ENCODE measurements at regions not wholly inside any gene's neighbourhood (a gene's known extent, or its start where the extent isn't known, plus 50 kb on each side); places are given as distances from the start of the nearest gene placed in this dataset.
"Not testable (repeated sequence)": the region's sequence is repeated elsewhere in the genome, so short reads cannot be mapped to it uniquely, and the experiment has no call there.

DNA sequence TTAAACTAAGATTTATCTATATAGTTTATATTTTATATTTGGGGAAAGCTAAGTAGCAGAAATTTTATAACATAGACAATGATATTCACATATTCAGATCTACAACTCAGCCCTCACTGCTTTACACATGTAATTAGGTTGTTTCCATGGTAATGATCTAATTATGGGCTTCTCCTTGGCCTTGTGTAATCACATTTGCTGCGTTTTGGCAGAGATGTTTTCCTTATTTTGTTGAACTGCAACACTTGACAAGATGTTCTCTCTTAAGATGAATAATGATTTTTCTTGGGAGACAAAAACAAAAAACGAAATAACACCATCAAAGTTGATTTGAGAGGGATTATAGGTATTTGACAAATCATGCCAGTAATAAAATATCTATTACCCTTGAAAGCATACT lies 635.6 kb upstream of the TBL1XR1 start:
- no peak for DNase-seq

DNA sequence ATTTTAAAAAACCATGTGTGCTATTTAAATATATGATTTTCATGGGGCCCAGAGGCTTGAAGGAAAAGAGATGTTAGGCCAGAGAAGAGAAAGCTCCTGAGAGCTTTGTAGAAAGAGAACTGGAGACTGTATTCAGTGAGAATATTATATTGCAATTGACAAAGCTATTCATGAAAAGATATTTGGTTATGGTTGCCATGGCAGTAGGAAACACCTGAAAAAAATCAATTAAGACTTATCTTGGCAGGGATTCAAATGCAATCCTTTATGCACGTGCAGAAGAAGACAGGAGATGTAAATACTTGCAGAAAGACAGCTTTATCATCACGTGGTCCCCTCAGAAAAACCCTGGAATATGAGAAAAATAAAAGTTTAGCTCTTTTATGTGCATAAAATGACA lies 636.0 kb upstream of the TBL1XR1 start:
- no peak for DNase-seq

DNA sequence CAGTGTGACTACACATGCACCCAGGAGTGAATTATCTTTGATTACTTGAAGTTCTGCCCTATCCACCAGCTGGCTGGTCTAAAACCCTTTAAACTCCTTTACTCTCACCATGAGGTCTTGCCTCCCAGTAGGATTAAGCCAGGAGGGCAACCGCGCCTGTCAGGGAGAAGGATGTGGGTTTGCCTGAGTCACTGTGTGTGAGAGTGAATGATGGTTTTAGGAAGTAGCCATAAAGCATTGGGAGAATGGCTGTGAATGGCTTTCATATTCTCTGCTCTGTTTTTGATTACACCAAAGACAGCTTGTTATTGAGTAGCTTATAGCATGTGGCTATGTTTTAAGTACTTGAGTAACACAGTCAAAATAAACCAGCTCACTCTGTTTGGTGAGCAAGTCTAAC lies 637.7 kb upstream of the TBL1XR1 start:
- DNase-seq: no peak

DNA sequence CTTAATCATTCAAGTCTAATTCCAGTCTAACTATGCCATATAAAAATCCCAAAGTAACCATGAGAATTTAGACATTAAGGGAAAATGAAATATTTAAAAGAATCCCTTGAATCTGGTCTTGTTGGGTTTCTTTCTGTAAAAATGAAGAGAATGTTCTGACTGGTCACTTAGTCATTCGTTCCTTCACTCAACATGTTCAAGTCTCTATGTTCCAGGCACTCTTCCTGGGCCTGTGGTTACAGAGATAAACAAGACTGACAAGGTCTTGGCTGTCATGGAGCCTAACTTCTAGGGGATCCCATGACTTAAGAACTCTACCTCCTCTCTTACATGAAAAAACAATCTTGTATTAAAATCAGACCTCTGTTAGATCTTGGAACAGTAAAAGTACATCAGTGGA lies 638.6 kb upstream of the TBL1XR1 start:
- no peak for DNase-seq

DNA sequence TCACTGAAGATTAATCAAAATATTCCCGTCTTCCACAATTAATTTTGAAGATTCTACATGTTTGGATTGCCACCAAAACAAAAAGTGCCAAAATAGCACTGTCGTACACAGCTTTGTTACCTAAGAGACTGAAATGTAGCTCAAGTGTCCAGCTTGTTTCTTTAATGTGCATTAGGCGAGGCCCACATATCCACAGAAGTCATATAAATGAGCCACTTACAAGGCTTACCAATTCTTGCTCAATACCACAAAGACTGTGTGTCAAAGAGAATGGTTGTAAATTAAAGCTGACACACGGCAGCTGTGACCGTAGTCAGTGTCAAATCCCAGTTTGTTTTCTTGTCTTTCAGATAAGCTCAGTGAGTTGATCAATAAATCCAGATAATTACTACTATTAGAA lies 639.4 kb upstream of the TBL1XR1 start:
- DNase-seq: no peak

DNA sequence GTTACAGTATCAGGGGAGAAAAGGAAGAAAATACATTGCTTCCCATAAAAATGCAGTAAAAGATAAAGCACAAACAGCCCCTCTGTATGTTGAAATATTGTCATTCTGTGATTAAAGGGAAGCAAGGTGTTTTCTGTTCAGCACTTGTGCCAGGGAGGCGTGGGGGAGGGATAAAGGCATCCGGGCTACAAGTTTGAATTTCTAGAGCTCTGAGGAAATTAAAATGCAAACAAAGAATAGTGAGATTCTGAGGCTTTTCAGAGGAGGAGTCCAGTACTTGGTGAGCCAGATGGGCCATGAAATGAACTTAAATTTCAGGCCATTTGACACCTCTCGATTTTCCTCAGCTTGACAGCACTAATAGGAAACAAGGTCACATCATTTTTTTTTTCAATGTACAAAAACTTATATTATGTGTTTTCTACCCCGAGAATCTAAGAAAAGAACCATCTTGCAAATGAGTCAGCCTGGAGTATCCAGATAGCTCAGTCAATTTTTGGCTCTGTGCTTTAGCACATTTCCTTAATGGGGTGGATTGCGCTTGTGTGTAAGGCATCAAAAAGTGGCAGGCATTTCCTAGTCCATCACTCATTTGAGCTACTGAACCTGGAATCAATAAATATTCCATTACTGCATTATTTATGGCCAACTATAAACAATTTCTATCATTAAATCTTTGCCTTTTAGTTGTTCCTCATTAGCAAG lies 640.8 kb upstream of the TBL1XR1 start:
- no peak for DNase-seq

DNA sequence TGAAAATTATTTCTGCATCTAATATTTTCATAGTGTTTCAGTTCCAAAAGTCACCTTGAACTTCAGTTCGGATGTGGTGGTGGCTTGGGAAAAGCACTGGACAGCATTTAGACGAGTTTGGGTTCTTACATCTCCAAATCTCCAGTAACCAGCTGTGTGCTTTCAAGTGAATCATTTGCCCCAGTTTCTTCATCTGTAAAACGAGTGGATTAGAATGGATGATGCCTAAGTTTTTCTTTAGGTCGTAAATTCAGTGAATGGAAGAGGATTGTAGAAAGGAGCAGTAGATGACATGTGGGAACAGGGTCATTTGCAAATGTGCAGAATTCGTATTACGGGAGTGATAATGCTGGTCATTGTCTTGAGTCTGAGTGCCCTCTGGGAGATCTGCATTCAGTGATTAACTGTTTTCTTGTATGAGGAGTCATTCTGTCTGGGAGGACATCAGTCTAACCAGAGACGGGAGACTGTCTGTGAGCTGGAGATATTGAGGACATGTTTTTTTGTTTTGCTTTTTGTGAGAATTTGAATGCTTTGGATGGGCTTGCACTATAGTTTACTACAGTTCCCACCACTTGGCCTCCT lies 641.6 kb upstream of the TBL1XR1 start:
- no peak for DNase-seq

DNA sequence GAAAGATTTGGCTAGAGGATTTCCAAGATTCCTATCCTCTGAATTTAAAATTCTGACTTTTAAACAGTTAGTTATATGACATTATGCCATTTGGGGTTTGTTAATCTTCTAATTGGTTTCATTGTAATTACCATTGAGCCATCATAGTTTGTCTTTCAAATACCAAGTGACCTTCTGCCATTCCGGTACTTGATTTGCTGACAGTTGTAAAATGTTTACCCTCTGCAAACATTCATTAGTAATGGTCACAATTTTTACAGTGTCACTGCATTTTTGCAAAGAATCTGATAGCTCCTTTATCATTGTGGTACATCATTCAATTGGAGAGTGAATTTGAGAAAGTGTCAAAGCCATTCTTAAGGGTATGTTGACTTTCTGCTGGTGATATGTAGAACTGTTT lies 645.0 kb upstream of the TBL1XR1 start:
- DNase-seq: no peak

DNA sequence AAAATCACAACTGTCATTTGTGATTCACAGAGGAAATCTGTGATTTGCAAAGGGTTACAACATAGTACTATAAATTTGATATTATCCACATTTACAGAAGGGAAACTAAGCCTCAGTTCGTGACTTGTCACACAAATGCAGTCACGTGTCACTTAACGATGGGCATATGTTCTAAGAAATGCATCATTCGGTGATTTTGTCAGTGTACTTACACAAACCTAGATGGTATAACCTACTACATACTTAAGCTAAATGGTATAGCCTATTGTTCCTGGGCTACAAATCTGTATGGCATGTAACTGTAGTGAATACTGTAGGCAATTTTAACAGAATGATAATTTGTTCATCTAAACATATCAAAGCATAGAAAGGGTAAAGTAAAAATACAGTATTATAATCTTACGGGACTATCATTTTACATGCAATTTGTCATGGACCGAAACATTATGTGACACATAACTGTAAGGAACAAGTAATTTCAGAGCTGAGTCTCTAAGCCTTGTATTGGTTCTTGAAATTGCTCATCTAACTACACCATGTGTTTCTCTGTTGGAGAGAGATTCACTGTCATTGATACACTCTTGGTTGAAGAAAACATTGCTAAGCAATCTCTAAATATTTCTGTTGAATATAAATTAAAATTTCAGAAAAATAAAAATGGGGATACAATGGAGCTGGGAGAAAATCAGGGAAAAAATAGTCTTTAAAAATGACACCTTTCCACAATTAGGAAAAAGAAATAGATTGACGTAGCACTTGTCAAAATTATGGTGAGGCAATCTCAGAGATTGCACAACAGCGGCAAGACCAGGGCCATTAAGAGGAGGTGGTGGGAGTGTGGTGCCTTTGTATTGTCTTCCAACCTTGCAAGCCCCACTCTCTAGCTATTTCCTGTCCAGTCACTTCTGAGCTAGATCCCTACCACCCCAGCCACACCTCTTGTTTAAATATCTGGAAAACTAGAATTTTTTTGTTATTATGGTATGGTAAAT lies 645.8 kb upstream of the TBL1XR1 start:
- no peak for DNase-seq

DNA sequence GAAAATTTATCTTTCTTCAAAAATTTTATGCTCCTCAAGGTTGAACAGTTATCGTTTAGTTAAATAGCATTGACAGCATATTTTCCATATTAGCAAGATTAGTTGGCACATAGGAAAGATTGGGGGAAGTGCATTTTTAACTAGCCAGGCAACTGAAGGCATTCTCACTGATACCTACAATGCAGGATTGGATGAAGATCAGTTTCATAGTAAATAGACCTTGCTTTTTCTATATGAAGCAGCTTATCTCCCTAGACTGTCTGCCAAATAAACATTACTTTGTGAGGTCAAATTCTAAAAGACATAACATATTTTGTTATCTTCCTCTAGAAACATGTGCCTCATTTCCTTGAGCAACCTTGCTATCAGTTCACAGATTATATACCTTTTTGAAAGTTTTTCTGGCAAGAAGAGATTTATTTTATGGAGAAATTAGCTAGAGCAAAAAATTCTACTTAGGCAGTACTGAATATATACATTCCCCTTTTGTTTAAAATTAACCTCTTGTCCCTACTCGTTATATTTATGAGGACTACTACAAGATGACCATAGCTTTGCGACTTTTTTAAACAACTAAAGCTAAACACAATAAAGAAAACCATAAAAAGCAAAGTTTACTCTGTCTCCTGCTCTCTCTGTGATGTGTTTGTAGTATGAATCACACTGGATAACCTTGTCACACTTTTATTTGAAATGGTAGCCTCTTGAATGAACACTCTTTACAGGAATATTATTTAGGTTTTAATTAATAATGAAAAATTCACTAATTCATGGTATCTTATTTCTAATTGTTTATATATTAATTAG lies 654.9 kb upstream of the TBL1XR1 start:
- DNase-seq: no peak

DNA sequence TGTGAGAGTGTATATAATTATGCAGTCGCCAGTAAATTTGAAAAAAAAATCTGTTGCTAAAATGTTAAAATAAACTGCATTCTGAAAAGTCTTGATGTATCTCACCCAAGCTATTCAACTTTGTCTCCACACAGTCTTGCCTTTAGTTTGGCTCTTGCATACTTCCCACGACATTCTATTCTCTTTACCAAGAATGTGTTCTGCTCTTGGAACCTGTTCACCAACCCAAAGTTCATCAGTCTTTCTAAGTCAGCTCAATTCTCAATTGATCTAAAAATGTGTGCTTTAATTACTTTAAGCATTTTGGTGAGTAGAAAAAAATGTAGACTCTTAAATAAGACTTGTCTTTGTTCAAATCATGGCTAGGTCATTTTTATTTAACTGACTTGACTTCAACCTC lies 657.7 kb upstream of the TBL1XR1 start:
- DNase-seq: no peak

DNA sequence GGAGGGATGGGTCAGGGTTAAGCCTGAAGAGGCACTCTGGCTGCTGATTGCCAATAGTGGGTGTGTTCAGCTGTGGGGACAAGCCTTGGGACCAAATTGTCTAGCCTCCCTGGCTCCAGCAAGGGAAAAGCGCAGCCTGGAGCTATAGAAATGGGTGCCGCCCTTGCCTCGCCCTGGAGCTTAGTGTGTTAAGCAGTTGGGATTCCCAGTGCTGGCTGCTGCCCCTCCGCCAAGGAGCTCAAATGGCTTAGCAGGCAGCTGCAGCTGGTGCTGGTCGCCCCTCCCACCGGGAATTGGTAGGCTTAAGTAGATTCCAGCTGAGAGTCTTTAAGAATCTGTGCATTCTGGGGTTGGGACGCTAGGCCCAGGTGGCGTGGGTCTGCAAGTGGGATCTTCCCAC lies 662.9 kb upstream of the TBL1XR1 start:
- no peak for DNase-seq

DNA sequence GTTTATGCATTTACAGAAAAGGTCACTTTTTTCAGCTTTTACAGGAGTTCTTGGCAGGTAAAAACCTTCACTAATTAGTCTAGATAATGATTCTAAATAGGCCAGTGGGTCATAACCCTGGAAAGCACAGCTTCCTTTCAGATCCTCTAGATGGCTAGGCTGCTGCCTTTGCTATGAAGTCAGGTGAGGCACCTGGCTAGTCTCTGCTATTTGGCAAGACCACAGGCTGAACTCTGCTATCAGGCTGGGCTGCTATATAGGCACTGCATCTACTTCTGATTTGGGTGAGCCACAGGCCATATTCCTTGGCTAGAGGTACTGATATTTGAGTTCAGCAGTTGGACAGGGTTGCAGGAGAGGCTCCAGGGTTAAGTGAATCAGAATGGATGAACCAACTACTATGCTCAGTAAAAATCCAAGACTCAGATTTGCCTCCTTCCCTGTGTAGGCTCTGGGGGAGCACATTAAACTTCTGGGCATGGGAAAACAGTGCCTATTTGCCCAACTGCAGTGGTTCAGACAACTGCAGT lies 665.7 kb upstream of the TBL1XR1 start:
- DNase-seq: no peak

DNA sequence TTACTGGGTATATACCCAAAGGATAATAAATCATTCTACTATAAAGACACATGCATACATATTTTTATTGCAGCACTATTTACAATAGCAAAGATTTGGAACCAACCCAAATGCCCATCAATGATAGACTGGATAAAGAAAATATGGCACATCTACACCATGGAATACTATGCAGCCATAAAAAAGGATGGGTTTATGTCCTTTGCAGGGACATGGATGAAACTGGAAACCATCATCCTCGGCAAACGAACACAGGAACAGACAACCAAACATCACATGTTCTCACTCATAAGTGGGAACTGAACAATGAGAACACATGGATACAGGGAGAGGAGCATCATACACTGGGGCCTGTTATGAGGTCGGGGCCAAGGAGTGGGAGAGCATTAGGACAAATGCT lies 665.0 kb upstream of the KCNMB2 start:
- DNase-seq: not testable (repeated sequence)

DNA sequence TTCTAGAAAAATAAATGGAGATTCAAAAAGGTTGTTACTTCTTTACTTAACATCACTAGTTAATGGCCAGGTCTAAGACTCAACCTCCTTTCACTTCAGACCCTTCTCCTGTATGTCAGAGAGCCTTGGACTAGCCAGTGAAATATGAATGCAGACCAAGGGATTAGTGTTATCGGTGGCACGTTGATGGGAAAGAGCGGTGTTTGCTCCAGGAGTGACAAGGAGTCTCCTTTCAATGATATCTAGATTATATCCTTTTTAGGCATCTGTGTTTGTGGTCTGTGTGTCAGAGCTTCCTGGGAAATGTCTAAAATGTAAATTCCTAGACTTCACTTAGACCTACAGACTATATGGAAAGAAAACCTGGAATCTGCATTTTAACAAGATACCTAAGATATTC lies 658.0 kb upstream of the KCNMB2 start:
- DNase-seq: no peak

DNA sequence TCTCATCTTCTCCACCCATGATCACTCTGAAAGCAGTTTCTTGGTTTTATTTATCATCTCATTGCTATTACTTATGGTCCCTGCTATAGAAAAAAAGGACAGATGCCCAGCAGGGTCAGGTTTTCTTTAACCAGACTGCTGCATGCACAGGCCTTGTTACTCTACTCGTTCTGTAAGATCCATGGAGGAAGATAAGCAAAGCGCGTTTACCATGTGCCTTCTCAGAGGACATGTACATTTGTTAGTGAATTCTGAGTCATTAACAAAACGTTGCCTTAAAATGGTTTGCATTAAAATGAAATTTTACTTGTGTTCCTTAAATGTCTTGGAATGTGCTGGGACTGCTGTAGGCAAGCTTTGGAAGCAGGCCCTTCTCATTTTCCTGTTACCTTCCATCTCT lies 657.3 kb upstream of the KCNMB2 start:
- DNase-seq: no peak

DNA sequence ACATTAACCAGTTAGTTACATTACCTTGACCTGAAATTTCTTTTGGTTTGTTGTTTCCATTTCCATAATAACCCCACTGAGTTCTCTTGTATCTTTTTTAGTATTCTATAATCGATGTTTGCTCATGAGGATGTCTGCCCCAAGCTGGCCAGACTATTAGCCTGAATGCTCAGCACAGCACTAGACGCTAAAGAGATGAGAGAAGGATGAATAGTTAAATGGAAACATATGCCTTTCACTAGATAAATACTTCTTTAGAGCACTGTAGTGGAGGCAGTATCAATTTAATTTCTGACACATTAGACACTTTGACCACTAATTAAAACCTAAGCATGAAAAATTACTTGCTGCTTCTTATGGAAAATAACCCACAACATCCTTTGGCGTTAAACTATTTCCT lies 654.9 kb upstream of the KCNMB2 start:
- no peak for DNase-seq

DNA sequence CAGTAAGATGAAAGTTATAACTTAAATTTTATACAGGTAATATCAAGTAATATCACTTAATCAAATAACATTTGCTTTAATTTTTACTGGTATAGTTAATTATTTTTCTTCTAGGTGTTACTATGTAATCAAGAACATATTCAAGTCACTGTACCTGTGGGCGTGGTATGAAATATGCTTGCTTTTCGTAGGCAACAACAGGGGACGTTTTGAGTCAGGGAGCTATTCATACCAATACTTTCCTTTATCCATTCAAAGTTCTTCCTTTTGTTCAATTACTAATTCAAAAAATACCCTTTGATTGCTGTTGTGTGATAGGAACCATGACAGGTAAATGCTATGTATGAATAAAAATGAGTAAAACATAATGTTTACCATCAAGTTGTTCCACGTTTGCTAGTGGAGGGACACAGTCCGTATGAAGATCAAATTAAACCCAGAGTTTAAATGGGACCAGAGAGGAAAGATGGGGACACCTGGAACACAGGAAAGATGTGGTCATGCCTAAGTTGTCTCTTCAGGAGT lies 654.0 kb upstream of the KCNMB2 start:
- DNase-seq: no peak

DNA sequence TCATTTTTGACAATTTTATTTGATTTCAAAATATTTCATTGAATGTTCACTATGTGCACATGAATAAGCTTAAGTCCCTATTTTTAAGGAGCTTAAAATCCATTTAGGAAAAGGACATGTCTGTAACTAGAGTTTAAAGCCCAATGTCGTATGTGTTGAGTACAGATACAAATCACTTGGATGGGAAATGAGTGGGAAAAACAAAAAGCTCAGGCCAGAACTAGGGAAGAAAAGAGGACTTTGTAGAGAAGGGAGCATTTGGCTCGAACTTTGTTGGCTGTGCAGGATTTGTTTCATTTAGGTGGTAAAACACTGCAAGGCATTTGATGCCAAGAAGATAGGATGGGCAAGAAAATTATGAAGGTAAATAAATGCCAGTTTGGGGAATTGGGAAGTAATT lies 653.1 kb upstream of the KCNMB2 start:
- no peak for DNase-seq

DNA sequence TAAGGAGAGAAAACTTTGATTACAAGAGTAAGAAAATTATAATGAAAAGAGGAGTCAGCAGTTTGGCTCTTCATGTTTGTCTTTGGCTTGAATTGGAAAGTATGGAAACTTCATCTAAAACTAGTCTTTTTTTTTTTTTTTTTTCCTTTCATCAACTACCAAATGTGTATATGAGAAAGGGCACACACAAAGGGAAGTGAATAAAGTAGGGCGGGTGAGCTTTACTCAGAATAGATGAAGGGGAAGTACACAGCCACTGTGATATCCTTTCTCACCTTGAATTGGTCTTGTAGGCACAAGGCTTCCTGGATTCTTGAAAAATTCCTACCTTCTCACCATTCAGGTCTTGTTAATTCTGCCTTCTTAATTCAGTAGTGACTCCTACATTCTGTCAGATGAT lies 652.3 kb upstream of the KCNMB2 start:
- no peak for DNase-seq

DNA sequence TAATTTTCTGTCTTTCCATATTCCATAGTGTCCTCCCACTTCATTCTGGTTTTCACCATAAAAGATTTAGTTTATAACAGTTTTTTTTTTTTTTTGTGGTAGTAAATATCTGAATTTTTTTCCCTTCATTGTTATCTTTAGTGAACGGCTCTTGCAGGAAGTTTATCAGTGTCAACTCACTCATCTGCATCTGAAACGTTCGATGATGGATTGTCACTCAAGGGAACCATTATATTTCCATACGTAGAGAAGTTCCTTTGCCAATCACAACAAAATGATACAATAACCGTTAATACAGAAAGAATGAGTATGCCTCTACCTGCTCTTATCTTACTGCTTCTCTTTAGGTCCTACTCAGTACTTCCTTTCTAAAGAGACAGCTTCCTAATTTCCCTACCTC lies 651.2 kb upstream of the KCNMB2 start:
- no peak for DNase-seq

DNA sequence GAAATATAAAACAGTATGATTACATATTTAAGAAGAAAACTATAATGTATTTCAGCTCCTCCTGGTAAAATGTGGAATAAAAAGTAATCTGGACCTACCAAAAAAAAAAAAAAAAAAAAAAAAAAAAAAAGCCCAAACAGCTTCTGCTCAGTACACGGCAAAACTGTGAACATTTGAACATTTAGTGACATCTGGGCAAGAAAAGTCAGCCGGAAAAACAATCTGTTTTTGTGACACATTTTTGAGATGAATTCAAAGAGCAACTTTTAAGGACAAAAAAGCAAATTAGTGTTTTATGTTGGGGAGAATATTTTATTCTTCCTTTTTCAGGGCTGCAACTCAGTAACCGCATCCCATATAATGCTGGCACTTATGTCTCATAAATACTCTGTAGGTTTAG lies 649.7 kb upstream of the KCNMB2 start:
- no peak for DNase-seq

DNA sequence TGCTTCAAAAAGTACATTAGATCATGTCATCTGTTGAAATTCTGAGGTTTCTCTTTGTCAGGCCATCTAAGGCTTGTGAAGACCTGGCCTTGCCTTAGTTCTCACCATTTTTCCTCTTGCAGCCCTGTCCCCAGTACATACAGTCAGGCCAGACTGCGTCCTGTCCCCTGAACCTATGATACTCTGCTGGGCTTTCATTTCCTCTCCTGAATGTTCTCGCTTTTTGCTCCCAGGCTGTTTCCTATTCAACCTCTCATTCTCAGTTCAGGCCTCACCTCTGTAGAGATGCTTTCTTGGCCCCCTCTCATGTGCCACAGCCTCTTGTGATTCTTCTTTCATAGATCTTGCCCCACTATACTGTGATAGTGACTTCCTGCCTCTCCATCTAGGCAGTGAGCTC lies 648.8 kb upstream of the KCNMB2 start:
- DNase-seq: no peak
